A673 (cell line): ENCODE measurements at regions not wholly inside any gene's neighbourhood (a gene's known extent, or its start where the extent isn't known, plus 50 kb on each side); places are given as distances from the start of the nearest gene placed in this dataset.

Experiments
- EZH2 ChIP-seq: fragments of 200-600 bp; sonication (generic); IDR thresholded peaks from 2 replicates; pipeline ENCODE4 v1.6.1; 2017; ENCODE audit warnings: borderline replicate concordance, low read depth, mild to moderate bottlenecking, mixed read lengths, antibody characterized with exemption, low read length; ENCODE audit not compliant: poor library complexity, severe bottlenecking
- TF ChIP-seq, protein P1 (sequence below): fragments of 300-800, 200-600 bp; sonication (generic); conservative IDR thresholded peaks from 2 replicates; pipeline ENCODE4 v1.5.1; 2017; ENCODE audit warnings: low read depth, mild to moderate bottlenecking, antibody characterized with exemption, low read length, moderate library complexity, mixed read lengths

DNA sequence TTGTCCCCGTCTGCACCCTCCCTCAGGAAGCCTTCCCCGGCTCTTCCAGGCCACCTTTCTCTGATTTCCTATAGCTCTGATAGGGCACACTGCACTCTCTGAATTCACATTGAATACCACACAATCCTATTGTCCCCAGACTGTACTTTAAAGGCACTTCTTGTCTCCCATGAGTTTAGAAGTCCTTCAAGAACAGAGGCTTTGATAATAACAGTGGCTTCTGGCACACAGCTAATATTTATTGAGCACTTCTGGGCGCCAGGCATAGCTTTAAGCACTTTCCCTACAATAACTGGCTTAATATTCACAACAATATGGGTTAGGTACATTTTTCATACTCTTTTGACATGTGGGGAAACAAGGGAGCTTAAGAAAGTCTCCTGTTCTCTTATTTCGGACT lies 169.7 kb upstream of the IRX6 start:
- TF ChIP-seq, protein P1, sequence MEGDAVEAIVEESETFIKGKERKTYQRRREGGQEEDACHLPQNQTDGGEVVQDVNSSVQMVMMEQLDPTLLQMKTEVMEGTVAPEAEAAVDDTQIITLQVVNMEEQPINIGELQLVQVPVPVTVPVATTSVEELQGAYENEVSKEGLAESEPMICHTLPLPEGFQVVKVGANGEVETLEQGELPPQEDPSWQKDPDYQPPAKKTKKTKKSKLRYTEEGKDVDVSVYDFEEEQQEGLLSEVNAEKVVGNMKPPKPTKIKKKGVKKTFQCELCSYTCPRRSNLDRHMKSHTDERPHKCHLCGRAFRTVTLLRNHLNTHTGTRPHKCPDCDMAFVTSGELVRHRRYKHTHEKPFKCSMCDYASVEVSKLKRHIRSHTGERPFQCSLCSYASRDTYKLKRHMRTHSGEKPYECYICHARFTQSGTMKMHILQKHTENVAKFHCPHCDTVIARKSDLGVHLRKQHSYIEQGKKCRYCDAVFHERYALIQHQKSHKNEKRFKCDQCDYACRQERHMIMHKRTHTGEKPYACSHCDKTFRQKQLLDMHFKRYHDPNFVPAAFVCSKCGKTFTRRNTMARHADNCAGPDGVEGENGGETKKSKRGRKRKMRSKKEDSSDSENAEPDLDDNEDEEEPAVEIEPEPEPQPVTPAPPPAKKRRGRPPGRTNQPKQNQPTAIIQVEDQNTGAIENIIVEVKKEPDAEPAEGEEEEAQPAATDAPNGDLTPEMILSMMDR, result no peak
- no peak for TF ChIP-seq EZH2
